NCI-H2196 (cell line): ENCODE measurements at regions not wholly inside any gene's neighbourhood (a gene's known extent, or its start where the extent isn't known, plus 50 kb on each side); places are given as distances from the start of the nearest gene placed in this dataset.
"Not testable (repeated sequence)": the region's sequence is repeated elsewhere in the genome, so short reads cannot be mapped to it uniquely, and the experiment has no call there.

Experiments used
- DNase-seq: peaks from one replicate; lab custom pipeline; 2025; ENCODE audit not compliant: unreplicated experiment; lab: John Stamatoyannopoulos, UW

DNA sequence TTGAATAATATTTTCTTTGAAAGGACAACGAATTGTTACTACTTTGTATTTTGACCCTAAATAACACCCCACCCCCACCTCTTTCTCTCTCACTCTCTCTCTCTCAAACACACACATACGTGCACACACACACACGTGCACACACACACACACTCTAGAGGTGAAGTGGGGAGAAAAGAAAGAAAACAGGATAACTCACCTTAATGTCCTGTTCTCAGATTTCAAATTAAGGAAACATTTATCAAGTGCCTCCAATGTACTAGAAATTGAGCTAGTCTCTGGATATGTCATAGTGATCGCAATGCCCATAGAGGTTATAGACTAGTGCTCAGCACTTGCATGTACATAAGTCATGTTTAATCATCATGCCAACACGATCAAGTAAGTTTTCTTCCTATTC, 1483.6 kb upstream of the SEL1L start:
- no peak for DNase-seq

DNA sequence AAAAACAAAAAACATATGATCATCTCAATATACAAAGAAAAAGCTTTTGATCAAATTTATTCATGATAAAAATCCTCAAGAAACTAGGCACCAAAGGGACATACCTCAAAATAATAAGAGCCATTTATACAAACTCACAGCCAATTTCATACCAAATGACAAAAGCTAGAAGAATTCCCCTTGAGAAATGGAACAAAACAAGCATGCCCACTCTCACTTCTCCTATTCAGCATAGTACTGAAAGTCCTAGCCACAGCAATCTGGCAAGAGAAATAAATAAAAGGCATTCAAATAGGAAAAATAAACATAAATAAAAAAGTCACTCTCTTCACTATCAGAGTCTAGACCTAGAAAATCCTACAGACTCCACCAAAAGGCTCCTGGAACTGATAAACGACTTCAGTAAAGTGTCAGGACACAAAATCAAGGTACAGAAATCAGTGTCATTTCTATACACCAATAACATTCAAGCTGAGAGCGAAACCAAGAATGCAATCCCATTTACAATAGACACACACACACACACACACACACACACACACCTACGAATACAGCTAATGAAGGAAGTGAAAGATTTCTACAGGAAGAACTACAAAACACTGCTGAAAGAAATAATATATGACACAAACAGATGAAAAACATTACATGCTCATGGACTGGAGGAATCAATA, 1486.2 kb upstream of the SEL1L start:
- DNase-seq = no peak

DNA sequence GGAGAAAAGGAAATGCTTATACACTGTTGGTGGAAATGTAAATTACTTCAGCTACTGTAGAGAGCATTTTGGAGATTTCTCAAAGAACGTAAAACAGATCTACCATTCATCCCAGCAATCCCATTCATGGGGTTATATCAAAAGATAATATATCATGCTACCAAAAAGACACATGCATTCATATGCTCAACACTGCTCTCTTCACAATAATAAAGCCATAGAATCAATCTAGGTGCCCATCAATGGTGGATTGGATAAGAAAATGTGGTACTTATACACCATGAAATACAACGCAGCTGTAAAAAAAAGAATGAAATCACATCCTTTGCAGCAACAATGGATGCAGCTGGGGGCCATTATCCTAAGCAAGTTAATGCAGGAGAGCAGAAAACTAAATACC, 1487.7 kb upstream of the SEL1L start:
- no peak for DNase-seq

DNA sequence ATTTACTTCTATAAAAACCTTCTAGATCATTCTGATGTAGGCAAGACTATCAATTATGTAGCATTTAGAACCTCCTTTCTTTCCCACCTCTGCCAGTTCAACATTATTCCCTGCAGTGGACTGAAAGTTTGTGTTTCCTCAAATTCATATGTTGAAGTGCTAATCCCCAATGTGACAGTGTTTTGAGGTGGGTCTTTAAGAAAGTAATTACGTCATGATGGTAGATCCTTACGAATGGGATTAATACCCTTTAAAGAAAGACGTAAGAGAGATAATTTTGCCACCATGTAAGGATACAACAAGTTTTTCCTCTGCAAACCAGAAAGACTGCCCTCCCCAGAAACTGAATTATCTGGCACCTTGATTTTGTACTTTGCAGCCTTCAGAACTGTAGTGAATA, 1489.7 kb upstream of the SEL1L start:
- no peak for DNase-seq

DNA sequence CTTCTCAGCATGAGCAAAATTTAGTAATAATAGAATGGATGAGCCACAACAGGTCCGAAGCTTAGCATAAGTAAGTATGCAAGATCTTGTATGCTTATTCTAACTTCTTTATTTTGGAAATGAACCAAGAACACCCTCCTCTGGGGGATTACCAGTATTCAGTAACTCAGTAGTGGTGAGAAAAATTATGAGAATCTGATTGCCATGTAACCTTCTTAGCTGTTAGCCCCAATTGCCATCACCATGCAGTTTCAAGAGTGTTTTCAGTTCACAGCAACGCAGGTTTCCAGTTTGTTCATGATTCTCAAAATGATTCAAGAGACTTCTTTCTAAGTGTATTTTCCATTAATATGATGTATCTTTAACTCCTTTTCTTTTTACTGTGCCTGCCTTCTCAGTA, 1507.6 kb upstream of the SEL1L start:
- DNase-seq = no peak

DNA sequence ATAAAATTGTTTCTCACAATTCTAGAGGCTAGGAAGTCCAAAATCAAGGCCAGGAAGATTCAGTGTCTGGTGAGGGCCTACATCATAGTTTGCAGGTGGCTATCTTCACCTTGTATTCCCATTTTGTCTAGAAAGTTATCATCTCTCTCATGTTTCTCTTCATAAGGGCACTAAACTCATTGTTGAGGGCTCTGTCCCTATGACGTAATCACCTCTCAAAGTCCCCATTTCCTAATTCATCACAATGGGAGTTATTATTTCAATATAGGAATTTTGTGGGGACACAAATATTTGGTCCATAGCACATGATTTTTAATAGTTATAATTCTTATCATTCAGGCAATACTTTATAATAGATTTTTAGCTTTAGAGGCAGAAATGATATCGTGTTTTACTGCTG, 1509.2 kb upstream of the SEL1L start:
- no peak for DNase-seq

DNA sequence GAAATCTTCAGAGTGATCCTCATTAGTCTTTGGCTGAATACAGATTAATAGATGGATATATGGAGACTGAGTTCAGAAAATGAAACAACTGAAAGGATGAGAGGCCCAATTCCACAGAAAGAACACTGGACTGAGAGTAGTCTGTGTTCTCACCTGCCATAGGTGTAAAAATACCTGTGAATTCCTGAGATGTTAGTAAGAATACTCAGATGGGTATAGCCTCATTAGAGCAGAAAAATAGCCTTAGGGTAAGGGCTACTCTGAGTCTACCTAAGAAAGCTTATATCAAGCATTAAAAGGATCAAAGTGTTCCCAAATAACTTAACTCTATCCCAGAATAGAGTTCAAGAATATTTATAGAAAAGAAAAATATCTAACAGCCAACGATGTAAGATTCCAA, 1510.3 kb upstream of the SEL1L start:
- no peak for DNase-seq

DNA sequence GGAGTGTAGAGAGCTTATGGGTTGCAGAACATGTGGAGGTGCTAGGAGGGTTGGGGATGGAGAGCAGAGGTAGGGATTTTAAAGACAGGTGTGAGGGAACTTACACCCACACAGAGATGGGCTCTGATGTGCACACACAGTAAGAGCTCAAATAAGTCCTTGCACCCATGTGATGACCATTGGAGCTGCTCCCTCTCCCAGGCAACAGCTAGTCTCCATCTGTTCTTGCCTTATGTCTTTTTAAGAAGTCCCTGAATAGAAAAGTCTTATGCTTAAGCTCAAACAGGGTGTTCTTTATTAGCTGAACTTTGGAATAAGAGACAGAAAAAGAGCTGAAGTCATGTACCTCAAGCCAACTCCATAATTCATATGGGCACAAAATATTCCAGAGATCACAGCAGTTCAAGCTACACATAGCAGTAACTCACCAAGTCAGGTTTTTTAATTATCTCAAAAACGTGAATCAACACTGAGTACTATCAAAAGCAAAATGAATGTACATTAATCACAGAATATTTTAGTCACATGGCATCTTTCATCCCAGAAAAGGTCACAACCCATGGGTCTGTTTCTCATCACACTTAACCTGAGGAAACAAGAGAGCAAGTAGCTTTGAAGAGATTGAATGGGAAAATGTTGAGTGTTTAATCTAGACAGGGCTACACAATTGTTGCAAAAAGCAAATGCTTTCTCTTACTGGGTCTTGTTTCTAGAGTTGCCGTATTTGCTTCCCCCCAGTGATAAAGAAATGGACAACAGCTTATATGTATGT, 1513.6 kb upstream of the SEL1L start:
- DNase-seq = no peak

DNA sequence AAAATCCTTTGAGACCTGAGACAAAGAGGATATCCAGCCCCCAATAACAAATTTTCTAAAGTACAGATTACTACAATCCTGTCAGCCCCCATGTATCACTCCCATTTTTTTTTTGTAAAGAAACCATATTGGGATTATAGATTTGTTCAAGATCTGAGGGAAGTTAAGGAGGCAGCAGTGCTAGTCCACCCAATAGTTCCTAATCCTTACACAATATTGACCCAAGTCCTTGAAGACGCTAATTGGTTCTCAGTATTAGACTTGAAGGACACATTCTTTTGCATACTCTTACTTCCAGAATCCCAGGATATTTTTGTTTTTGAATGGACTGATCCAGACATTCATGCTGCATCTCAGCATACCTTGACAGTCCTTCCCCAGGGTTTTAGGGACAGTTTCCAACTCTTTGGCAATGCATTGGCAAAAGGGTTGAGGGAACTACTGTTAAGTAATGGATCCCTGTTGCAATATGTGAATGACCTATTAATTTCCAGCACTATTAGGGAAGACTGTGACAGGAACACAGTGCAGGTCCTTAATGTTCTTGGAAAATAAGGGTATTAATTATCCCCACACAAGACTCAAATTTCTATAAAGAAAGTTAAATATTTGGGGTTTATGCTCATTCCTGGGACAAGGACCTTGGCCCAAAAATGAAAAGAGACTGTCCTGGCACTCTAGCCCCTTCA, 1519.5 kb upstream of the SEL1L start:
- no peak for DNase-seq

DNA sequence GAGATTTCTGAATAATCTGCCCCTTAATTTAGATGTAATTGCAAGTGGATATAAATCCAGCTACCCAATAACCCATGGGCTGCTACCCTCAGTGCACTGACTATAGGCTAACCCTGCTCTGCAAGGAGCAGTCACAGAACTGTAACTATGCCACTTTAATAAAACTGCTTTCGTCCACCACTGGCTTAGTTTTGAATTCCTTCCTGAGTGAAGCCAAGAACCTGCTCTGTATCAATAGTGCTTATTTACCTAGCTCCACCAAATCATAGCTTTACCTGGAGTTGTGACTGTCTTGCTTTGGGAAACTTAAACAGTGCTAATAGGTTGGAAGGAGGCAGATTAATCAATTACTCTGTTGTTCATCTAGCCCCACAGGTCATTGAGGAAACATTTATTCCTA, 1524.4 kb upstream of the SEL1L start:
- DNase-seq = no peak

DNA sequence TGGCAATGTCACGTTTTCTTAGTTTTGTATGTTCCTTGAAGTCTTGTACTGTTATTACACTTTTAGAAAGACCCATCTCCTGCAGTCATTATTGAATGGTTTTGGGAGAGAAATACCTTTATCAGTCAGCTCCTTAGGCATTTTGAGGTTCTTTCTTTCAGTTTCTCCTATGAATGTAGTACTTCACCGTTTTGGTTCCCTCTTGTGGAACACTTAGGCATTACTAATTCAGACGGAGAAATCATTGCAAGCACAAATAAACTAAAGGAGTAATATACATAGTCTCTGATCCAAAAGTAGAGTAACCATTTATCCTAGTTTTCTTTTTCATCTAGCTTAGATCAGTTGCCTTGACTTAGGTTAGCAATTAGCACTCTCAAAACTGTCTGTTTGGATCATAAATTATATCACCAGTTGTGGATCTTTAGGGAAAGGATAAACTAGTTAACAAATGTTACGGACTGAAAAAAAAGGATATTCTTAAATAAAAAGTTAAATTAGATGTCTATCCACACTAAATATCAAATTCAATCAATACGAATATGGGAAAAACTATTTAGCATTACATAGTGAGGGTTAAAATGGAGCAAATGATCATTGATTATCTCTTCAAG, 1538.3 kb upstream of the SEL1L start:
- DNase-seq = no peak

DNA sequence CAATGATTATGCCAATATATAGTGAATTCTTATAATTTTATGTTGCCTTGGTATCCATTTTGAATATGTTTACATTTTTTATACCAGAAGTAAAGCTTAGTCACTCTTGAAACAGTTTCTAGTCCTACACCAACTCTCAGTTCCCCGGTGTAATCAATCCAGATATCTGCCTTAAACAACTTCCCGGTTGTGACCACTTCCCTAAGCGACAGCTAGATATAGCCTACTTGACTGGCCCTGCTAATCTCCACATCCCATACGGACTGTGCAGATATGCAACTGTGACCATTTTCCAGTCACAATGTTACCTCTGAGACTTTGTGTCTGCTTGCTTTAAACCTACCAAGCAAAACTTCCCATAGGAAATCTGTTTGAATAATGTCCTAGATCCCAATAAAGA, 1551.5 kb upstream of the SEL1L start:
- DNase-seq = no peak

DNA sequence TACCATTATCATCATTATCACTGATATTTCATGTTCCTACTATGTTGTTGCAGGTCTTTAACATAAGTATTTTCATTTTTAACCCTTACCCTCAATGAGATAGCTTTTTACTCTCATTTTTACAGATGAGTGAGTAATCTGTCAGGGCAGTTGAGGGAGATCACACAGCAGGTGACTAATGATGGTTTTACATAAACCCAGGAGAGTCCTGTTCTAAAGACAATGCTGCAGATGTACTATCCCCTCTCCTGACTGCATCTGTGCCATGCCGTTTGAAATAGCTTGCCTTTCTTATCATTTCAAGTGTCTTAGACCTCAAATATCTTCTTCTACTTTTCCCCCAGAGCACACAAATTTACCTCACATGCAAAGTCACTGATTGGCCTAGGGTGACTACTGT, 1552.1 kb upstream of the SEL1L start:
- DNase-seq = no peak

DNA sequence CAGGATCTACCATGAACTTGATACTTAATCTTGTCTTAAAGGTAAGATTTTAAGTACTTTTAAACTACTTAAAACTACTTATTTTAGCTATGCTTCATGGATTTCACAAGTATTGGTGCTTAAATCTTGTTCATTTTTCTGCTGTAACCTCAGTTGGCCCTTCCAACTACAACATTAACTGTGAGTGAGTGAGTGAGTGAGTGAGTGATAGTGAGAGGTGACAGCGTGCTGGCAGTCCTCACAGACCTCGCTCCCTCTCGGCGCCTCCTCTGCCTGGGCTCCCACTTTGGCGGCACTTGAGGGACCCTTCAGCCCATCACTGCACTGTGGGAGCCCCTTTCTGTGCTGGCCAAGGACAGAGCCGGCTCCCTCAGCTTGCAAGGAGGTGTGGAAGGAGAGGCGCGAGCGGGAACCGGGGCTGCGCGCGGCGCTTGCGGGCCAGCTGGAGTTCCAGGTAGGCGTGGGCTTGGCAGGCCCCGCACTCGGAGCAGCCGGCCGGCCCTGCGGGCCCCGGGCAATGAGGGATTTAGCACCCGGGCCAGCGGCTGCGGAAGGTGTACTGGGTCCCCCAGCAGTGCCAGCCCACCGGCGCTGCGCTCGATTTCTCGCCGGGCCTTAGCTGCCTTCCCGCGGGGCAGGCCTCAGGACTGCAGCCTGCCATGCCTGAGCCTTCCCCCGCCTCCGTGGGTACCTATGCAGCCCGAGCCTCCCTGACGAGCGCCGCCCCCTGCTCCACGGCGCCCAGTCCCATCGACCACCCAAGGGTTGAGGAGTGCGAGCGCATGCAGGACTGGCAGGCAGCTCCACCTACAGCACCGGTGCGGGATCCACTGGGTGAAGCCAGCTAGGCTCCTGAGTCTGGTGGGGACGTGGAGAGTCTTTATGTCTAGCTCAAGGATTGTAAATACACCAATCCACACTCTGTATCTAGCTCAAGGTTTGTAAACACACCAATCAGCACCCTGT, 1558.6 kb upstream of the SEL1L start:
- not testable (repeated sequence) for DNase-seq

DNA sequence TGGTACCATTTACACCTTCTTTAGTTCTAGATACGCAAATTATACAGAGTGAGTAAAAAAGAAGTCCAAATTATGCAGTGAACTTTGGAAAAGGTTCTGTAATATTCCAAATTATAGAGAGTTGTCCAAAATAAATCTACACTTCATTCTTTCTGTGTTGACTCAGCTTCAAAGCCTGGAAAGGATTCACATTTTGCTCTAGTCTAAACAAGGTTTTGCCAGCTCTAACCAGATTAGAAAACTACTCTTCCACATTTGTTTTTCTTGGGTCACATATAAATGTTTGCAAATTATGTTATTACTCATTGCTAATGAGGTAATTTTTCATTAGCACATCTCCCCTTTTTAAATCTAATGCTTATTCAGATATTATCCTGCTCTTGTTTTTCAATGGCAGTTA, 1562.4 kb upstream of the SEL1L start:
- DNase-seq = no peak

DNA sequence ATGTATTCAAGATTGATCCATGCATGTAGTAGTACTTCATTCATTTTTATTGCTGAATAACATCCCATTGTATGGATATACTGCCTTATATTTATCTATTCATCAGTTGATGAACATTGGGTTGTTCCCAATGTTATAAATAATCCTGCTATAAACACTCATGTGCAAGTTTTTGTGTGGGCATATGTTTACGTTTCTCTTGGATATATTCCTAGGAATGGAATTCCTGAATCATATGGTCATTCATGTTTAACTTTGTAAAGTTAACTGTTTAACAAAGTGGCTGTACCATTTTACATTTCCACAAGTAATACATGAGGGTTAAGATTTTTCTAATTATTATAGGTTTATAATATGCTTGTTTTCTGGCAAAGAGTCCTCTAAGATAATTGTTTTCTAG, 1568.2 kb upstream of the SEL1L start:
- no peak for DNase-seq

DNA sequence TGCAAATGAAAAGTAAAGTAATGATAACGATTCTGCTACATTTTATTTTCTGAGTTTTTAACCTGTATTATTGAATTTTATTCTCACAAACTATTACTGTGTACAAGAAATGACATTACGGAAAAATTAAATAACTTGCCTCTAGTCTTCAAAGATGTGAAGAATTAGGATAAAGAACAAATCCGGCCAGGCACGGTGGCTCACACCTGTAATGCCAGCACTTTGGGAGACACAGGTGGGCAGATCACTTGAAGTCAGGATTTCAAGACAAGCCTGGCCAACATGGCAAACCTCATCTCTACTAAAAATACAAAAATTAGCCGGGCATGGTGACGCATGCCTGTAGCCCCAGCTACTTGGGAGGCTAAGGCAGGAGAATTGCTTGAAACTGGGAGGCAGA, 1584.4 kb upstream of the SEL1L start:
- no peak for DNase-seq

DNA sequence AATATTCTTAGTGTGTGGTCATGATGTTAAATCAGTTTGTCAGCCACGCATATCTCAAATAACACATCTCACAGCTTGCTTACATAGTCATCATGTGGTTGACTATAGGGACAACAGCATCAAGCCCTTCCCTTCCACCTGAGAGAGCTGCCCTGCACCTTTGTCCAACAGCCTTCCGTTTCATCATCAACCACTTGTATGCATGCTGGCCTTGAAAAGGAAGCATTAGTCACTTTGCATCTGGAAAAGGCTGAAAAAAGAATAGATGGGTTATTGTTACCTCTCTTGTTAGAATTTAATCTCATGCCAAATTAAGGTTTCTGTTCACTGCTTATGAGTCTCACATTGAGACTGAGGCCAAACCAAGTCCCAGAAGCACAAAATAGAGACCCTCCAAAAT, 1586.5 kb upstream of the SEL1L start:
- DNase-seq = no peak

DNA sequence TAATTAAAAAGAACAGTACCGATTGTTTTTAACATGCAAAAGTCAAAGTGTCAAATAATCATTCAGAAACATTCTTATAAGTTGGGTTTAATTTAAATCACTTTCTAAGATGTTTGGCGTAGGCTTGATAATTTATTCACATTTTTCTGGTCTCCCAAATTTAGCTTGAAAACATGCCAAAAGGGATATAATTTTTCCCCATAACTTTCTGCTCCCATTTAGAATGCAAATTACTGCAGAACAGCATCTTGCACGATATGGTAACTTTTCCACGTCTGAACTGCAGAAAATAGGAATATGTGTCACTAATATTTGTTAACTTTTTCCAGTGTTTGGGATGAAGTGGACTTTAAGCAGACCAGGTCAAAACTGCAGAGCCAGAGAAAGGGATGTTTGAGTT, 1592.4 kb upstream of the SEL1L start:
- no peak for DNase-seq

DNA sequence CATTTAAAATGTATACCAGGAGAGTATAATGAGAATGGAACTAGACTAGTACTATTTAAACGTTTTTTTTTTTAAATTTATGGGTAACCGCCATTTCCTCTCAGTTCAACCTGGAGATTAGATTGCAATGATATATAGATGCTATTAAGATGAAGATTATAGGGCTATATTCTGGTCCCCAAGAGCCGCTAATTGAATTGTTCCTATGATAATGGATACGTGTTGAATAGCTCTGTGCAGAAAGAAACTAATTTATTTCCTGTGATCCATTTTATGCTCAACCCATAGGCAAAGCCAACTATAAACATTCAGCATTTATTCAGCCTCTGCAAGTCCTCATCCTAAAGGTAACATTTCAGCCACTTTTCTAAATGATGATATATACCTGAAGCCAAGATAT, 1595.1 kb upstream of the SEL1L start:
- DNase-seq = no peak

DNA sequence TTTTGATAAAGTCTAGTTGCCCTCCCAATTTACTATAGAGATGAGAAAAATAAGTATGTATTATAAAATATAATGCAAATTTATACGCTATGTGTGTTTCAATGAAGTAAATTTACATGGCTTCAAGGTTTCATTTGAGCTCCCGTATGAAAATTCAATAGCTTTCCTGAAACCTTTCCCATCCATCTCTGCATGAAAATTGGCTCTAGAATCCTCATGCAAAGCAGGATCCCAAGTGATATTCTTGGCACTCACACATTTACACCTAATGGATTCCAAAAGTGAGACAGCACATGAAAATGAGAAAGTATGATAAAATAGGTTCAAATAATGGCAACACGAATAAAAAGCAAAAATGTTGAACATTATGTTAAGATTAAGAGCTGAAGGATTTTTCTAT, 1595.8 kb upstream of the SEL1L start:
- no peak for DNase-seq
